HCT116 (cell line): ENCODE measurements at regions not wholly inside any gene's neighbourhood (a gene's known extent, or its start where the extent isn't known, plus 50 kb on each side); places are given as distances from the start of the nearest gene placed in this dataset.

ENCODE experiments used
- ATAC-seq: fragments of 200-7000 bp; cut with Tn5 transposase; 2 replicates; pipeline ENCODE4 v1.9.1; 2020; ENCODE audit warnings: mild to moderate bottlenecking, moderate library complexity
- BruUV-seq: library from RNA; stranded (reverse); fragments of 400-500 nt; replicated peaks from 2 replicates; lab custom pipeline; 2021; lab: Mats Ljungman, UMichigan
- CTCF ChIA-PET: fragments of 300-600 bp; sonication (Branson Sonifier 250); formaldehyde crosslinking; loops from one replicate; lab custom pipeline; 2021; ENCODE audit warnings: antibody characterized with exemption; lab: Charles Lee
- POLR2A ChIA-PET: fragments of 300-600, 350-600 bp; sonication (Branson Sonifier 250); formaldehyde crosslinking; loops from one replicate; lab custom pipeline; 2021; ENCODE audit warnings: antibody characterized with exemption; lab: Charles Lee
- RAD21 ChIA-PET, 2 experiments: fragments of 300-600 bp; sonication (Branson Sonifier 250); formaldehyde crosslinking; loops; one replicate each; lab custom pipeline; 2023; ENCODE audit warnings: low total read pairs in 2 of 2; ENCODE audit not compliant: uncharacterized antibody in 2 of 2, unreplicated experiment in 2 of 2, low non-redundant PET in 1 of 2; lab: Charles Lee
- DNase-seq: peaks from one replicate; pipeline ENCODE4 v3.0.0-alpha.2; 2010; ENCODE audit warnings: low read depth, low spot score
- H2AFZ ChIP-seq: fragments of 200-600 bp; shearing (Covaris generic), sonication (generic); 2 replicates; pipeline ENCODE4 v1.6.1; 2017; ENCODE audit warnings: low read depth, mixed run types, mixed read lengths, antibody characterized with exemption, low read length; ENCODE audit not compliant: poor library complexity, severe bottlenecking
- H3K27ac ChIP-seq: 2 replicates; pipeline ENCODE4 v1.5.1; 2012; ENCODE audit warnings: low read depth, low read length
- H3K27me3 ChIP-seq: fragments of 200-600 bp; sonication (generic); 2 replicates; pipeline ENCODE4 v1.6.1; 2016; ENCODE audit warnings: mixed run types, low read length, mixed read lengths; ENCODE audit not compliant: insufficient read depth
- H3K36me3 ChIP-seq, 2 experiments: fragments of 200-500 bp in 1 of 2; fragments of 200-600 bp in 1 of 2; sonication (Bioruptor generic) in 1 of 2; sonication (generic) in 1 of 2; 2 replicates each; pipeline versions ENCODE4 v1.5.1 to v1.6.1; 2014 to 2016; ENCODE audit warnings: low read length in 2 of 2, inconsistent platforms in 1 of 2, mixed read lengths in 1 of 2, mixed run types in 1 of 2; ENCODE audit not compliant: insufficient read depth in 2 of 2, control insufficient read depth in 1 of 2
- H3K4me1 ChIP-seq, 2 experiments: fragments of 200-600 bp in 1 of 2; sonication (generic) in 1 of 2; 2 replicates each; pipeline versions ENCODE4 v1.5.1 to v1.6.1; 2012 to 2017; ENCODE audit warnings: low read length in 2 of 2, inconsistent platforms in 1 of 2, mild to moderate bottlenecking in 1 of 2, mixed read lengths in 1 of 2, mixed run types in 1 of 2, moderate library complexity in 1 of 2; ENCODE audit not compliant: insufficient read depth in 2 of 2, control insufficient read depth in 1 of 2
- H3K4me2 ChIP-seq: fragments of 200-600 bp; sonication (generic); 2 replicates; pipeline ENCODE4 v1.6.1; 2017; ENCODE audit warnings: mixed run types, low read length, mixed read lengths
- H3K4me3 ChIP-seq, 2 experiments: fragments of 200-600 bp in 1 of 2; sonication (generic) in 1 of 2; replicated peaks in 1 of 2; 2 replicates each; pipeline ENCODE4 v1.5.1; 2011 to 2016; ENCODE audit warnings: low read length in 2 of 2, control low read depth in 1 of 2, low read depth in 1 of 2, mild to moderate bottlenecking in 1 of 2, mixed read lengths in 1 of 2, mixed run types in 1 of 2
- H3K79me2 ChIP-seq: fragments of 200-600 bp; sonication (generic); 2 replicates; pipeline ENCODE4 v1.6.1; 2017; ENCODE audit warnings: mild to moderate bottlenecking, mixed run types, low read length, moderate library complexity, mixed read lengths; ENCODE audit not compliant: insufficient read depth
- H3K9ac ChIP-seq: fragments of 200-600 bp; sonication (generic); 2 replicates; pipeline ENCODE4 v1.6.1; 2016; ENCODE audit warnings: low read length, mixed read lengths
- H3K9me2 ChIP-seq: fragments of 200-600 bp; sonication (generic), shearing (Covaris generic); 2 replicates; pipeline ENCODE4 v1.6.1; 2017; ENCODE audit warnings: mixed run types, mild to moderate bottlenecking, moderate library complexity; ENCODE audit not compliant: insufficient read depth
- H3K9me3 ChIP-seq, 2 experiments: fragments of 200-500 bp in 1 of 2; fragments of 200-600 bp in 1 of 2; sonication (Bioruptor generic) in 1 of 2; sonication (generic) in 1 of 2; 2 replicates each; pipeline ENCODE4 v1.6.1; 2014 to 2017; ENCODE audit warnings: low read length in 2 of 2, mixed read lengths in 2 of 2, inconsistent platforms in 1 of 2, low read depth in 1 of 2, mild to moderate bottlenecking in 1 of 2, mixed run types in 1 of 2, moderate library complexity in 1 of 2; ENCODE audit not compliant: control insufficient read depth in 1 of 2, insufficient read depth in 1 of 2
- H4K20me1 ChIP-seq: fragments of 200-600 bp; sonication (generic), shearing (Covaris generic); 2 replicates; pipeline ENCODE4 v1.6.1; 2017; ENCODE audit warnings: mixed run types, mild to moderate bottlenecking, moderate library complexity; ENCODE audit not compliant: insufficient read depth
- CBX3 ChIP-seq: IDR thresholded peaks from 2 replicates; pipeline ENCODE4 v1.6.1; 2012; ENCODE audit warnings: low read depth
- EZH2phosphoT487 ChIP-seq: fragments of 200-600 bp; IDR thresholded peaks from 2 replicates; pipeline ENCODE4 v1.6.1; 2018; ENCODE audit warnings: antibody characterized with exemption, borderline replicate concordance
- FOSL1 ChIP-seq: IDR thresholded peaks from 2 replicates; pipeline ENCODE4 v1.6.1; 2012; ENCODE audit warnings: low read depth
- JUND ChIP-seq: IDR thresholded peaks from 2 replicates; pipeline ENCODE4 v1.6.1; 2012
- POLR2A ChIP-seq: IDR thresholded peaks from 2 replicates; pipeline ENCODE4 v1.7.0; 2011; ENCODE audit warnings: borderline replicate concordance; ENCODE audit not compliant: insufficient read depth, insufficient read length; ENCODE audit errors: extremely low read depth
- POLR2AphosphoS5 ChIP-seq: IDR thresholded peaks from 2 replicates; pipeline ENCODE4 v1.6.1; 2011; ENCODE audit warnings: mild to moderate bottlenecking, low read depth, low read length, moderate library complexity
- SP1 ChIP-seq: IDR thresholded peaks from 2 replicates; pipeline ENCODE4 v1.6.1; 2012; ENCODE audit warnings: low read depth
- TCF7L2 ChIP-seq: IDR thresholded peaks from 2 replicates; pipeline ENCODE4 v1.7.0; 2011; ENCODE audit warnings: borderline replicate concordance, inconsistent platforms; ENCODE audit not compliant: insufficient read depth, insufficient read length; ENCODE audit errors: extremely low read depth
- ZNF274 ChIP-seq: fragments of 200-500 bp; sonication (Bioruptor generic); IDR thresholded peaks from 2 replicates; pipeline ENCODE4 v1.6.1; 2014; ENCODE audit warnings: mild to moderate bottlenecking, low read depth, low read length, inconsistent platforms
- intact Hi-C: fragments of 100-400 bp; cut with micrococcal nuclease; formaldehyde crosslinking; loops from 2 replicates; pipeline ENCODE4 v1.10.0; 2022
- TF ChIP-seq, protein P1 (sequence below): IDR thresholded peaks from 2 replicates; pipeline ENCODE4 v1.6.1; 2012
- TF ChIP-seq, protein P2 (sequence below): IDR thresholded peaks from 2 replicates; pipeline ENCODE4 v1.6.1; 2012; ENCODE audit warnings: low read depth
- TF ChIP-seq, protein P3 (sequence below), 3 experiments: fragments of 200-600 bp in 1 of 3; sonication (generic) in 1 of 3; IDR thresholded peaks in 2 of 3; conservative IDR thresholded peaks in 1 of 3; 2 replicates each; pipeline ENCODE4 v1.5.1; 2012 to 2017; ENCODE audit warnings: low read depth in 2 of 3, low read length in 2 of 3, antibody characterized with exemption in 1 of 3, borderline replicate concordance in 1 of 3, control low read depth in 1 of 3, mild to moderate bottlenecking in 1 of 3, mixed read lengths in 1 of 3, mixed run types in 1 of 3, moderate library complexity in 1 of 3; ENCODE audit not compliant: insufficient read depth in 1 of 3

DNA sequence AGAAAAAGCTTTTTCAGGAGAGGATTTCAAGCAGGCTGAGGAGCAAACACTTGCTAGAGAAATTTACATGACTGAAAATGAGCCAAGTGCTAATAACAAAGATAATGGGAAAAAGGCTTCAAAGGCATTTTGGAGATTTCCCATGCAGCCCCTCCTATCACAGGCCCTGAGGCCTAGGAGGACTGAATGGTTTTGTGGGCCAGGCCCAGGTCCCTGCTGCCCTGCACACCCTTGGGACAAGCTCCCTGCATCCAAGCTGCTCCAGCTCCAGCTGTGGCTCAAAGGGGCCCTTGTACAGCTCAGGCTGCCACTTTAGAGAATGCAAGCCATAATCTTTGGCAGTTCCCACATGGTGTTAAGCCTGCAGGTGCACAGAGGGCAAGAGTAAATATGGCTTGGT lies 154.0 kb upstream of the LMNTD1 start (continued):
- TF ChIP-seq JUND: no peak
- TF ChIP-seq, all 23 proteins: peak for 0

DNA sequence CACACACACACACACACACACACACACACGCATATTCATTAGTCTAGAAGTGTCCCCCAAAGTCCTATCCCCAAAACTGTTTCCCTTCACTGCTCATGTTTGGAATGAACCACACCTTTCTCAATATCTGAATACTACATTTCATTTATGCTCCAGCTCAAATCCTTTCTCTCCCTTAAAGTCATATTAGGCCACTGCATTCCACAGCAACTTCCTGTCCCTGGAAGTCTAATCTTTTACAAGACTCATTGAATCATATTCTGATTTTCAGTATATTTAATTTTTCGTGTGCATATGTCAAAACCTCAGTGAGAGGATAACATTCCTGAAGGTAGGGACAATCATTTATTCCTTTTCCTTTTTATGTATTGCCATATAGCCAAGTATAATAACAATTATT lies 155.6 kb upstream of the LMNTD1 start:
- H3K9me2 ChIP-seq: no peaks in the 10 kb centered on the region
- intact Hi-C loops: no loop called here
- H3K79me2 ChIP-seq: no peaks in the 10 kb centered on the region
- TF ChIP-seq, protein P1, sequence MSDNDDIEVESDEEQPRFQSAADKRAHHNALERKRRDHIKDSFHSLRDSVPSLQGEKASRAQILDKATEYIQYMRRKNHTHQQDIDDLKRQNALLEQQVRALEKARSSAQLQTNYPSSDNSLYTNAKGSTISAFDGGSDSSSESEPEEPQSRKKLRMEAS: no peak
- TF ChIP-seq POLR2A (no peak), FOSL1 (no peak), POLR2AphosphoS5 (no peak), EZH2phosphoT487 (no peak), ZNF274 (no peak)
- no peaks in the 10 kb centered on the region for H3K27me3 ChIP-seq
- H3K27ac ChIP-seq: no peak overlapping the region
- no peaks in the 10 kb centered on the region for H3K9me3 ChIP-seq
- ChIA-PET CTCF (no interaction called here), RAD21 (no interaction called here), POLR2A (no interaction called here)
- H3K4me3 ChIP-seq: no peak overlapping the region
- no peak overlapping the region for H3K4me2 ChIP-seq
- BruUV-seq: no TSS peak
- DNase-seq (no peak), ATAC-seq (no peak)
- no peaks in the 10 kb centered on the region for H3K4me1 ChIP-seq
- no peaks in the 10 kb centered on the region for H4K20me1 ChIP-seq
- H3K36me3 ChIP-seq: no peaks in the 10 kb centered on the region
- H3K9ac ChIP-seq: no peak overlapping the region
- H2AFZ ChIP-seq: no peak overlapping the region

DNA sequence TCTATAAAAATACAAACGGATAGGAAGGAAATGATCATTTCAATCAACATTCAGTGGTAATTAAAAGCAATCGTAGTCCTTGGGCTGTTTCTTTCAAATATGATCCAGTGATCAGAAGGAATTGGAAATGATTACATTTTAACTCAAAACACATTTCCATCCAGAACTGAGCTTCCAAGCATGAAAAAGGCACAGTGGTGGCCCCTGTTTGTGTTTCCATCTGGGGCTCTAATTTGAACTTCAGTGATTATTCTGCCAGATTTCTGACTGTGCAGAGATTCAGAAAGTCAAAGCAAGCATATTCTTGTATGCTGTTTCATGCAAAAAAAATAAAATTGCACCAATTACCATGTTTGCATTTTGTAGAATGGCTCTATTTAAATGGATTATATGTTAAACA lies 157.0 kb upstream of the LMNTD1 start:
- Histone ChIP-seq H3K27ac (no peak overlapping the region), H3K9me2 (no peaks in the 10 kb centered on the region), H3K9me3 (no peaks in the 10 kb centered on the region), H2AFZ (no peak overlapping the region), H3K27me3 (no peaks in the 10 kb centered on the region), H3K4me1 (no peaks in the 10 kb centered on the region), H3K4me3 (no peak overlapping the region), H3K9ac (no peak overlapping the region), H3K4me2 (no peak overlapping the region), H4K20me1 (no peaks in the 10 kb centered on the region), H3K79me2 (no peaks in the 10 kb centered on the region), H3K36me3 (no peaks in the 10 kb centered on the region)
- ChIA-PET POLR2A (no interaction called here), CTCF (no interaction called here), RAD21 (no interaction called here)
- ATAC-seq: no peak
- no TSS peak for BruUV-seq
- no peak for DNase-seq
- intact Hi-C loops: no loop called here
- TF ChIP-seq, protein P2, sequence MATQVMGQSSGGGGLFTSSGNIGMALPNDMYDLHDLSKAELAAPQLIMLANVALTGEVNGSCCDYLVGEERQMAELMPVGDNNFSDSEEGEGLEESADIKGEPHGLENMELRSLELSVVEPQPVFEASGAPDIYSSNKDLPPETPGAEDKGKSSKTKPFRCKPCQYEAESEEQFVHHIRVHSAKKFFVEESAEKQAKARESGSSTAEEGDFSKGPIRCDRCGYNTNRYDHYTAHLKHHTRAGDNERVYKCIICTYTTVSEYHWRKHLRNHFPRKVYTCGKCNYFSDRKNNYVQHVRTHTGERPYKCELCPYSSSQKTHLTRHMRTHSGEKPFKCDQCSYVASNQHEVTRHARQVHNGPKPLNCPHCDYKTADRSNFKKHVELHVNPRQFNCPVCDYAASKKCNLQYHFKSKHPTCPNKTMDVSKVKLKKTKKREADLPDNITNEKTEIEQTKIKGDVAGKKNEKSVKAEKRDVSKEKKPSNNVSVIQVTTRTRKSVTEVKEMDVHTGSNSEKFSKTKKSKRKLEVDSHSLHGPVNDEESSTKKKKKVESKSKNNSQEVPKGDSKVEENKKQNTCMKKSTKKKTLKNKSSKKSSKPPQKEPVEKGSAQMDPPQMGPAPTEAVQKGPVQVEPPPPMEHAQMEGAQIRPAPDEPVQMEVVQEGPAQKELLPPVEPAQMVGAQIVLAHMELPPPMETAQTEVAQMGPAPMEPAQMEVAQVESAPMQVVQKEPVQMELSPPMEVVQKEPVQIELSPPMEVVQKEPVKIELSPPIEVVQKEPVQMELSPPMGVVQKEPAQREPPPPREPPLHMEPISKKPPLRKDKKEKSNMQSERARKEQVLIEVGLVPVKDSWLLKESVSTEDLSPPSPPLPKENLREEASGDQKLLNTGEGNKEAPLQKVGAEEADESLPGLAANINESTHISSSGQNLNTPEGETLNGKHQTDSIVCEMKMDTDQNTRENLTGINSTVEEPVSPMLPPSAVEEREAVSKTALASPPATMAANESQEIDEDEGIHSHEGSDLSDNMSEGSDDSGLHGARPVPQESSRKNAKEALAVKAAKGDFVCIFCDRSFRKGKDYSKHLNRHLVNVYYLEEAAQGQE: no peak
- TF ChIP-seq CBX3: no peak
- no peak for TF ChIP-seq SP1
- TF ChIP-seq TCF7L2: no peak
- TF ChIP-seq, protein P3, sequence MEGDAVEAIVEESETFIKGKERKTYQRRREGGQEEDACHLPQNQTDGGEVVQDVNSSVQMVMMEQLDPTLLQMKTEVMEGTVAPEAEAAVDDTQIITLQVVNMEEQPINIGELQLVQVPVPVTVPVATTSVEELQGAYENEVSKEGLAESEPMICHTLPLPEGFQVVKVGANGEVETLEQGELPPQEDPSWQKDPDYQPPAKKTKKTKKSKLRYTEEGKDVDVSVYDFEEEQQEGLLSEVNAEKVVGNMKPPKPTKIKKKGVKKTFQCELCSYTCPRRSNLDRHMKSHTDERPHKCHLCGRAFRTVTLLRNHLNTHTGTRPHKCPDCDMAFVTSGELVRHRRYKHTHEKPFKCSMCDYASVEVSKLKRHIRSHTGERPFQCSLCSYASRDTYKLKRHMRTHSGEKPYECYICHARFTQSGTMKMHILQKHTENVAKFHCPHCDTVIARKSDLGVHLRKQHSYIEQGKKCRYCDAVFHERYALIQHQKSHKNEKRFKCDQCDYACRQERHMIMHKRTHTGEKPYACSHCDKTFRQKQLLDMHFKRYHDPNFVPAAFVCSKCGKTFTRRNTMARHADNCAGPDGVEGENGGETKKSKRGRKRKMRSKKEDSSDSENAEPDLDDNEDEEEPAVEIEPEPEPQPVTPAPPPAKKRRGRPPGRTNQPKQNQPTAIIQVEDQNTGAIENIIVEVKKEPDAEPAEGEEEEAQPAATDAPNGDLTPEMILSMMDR (IDR thresholded peaks at IDR 0.05 in 2 of 3, conservative IDR thresholded peaks at IDR 0.05 in 1 of 3; ENCODE audit: borderline replicate concordance in 1 of 3, insufficient read depth in 1 of 3, low read depth in 2 of 3, low read length in 2 of 3): no peak
- TF ChIP-seq JUND: no peak
